Activated effector memory CD4-positive, alpha-beta T cell treated with anti-CD3 and anti-CD28 coated beads, Interleukin-2, amount 50 U/mL, for 16 hours (primary cell): ENCODE measurements at regions not wholly inside any gene's neighbourhood (a gene's known extent, or its start where the extent isn't known, plus 50 kb on each side); places are given as distances from the start of the nearest gene placed in this dataset.
"Not testable (repeated sequence)": the region's sequence is repeated elsewhere in the genome, so short reads cannot be mapped to it uniquely, and the experiment has no call there.

Source experiments
- DNase-seq: peaks from one replicate; pipeline ENCODE4 v3.0.0-alpha.2; 2020

- DNase-seq: no peak
Measured at GRCh38 chr14:86943391-86944365, 1049.3 kb downstream of the GALC start.

GRCh38 chr14:86942936-86943335 lies 1050.0 kb downstream of the GALC start:
- no peak for DNase-seq

GRCh38 chr14:86940106-86940505 lies 1052.9 kb downstream of the GALC start:
- no peak for DNase-seq

- no peak for DNase-seq
Measured at GRCh38 chr14:86938320-86938719, 1054.7 kb downstream of the GALC start.

- DNase-seq: no peak
Measured at GRCh38 chr14:86936556-86936955, 1056.4 kb downstream of the GALC start.

- no peak for DNase-seq
Measured at GRCh38 chr14:86935241-86935885, 1057.6 kb downstream of the GALC start.

- DNase-seq: no peak
Measured at GRCh38 chr14:86933958-86934595, 1058.9 kb downstream of the GALC start.

- DNase-seq: no peak
Measured at GRCh38 chr14:86933460-86933859, 1059.5 kb downstream of the GALC start.

- DNase-seq: no peak
Measured at GRCh38 chr14:86915406-86915805, 1077.6 kb downstream of the GALC start.

GRCh38 chr14:86912709-86913108 lies 1080.3 kb downstream of the GALC start:
- DNase-seq: no peak

- no peak for DNase-seq
Measured at GRCh38 chr14:86911486-86911885, 1081.5 kb downstream of the GALC start.

- DNase-seq: not testable (repeated sequence)
Measured at GRCh38 chr14:86905386-86905926, 1087.5 kb downstream of the GALC start.

GRCh38 chr14:86902176-86902950 lies 1090.6 kb downstream of the GALC start:
- no peak for DNase-seq

GRCh38 chr14:86897704-86898513 lies 1095.1 kb downstream of the GALC start:
- DNase-seq: no peak

GRCh38 chr14:86897224-86897623 lies 1095.8 kb downstream of the GALC start:
- no peak for DNase-seq

GRCh38 chr14:86896701-86897100 lies 1096.3 kb downstream of the GALC start:
- no peak for DNase-seq

- DNase-seq: no peak
Measured at GRCh38 chr14:86892152-86892956, 1100.6 kb downstream of the GALC start.

- DNase-seq: no peak
Measured at GRCh38 chr14:86885280-86885679, 1107.7 kb downstream of the GALC start.

GRCh38 chr14:86884498-86884897 lies 1108.5 kb downstream of the GALC start:
- DNase-seq: no peak

- no peak for DNase-seq
Measured at GRCh38 chr14:86882818-86883217, 1110.2 kb downstream of the GALC start.

- no peak for DNase-seq
Measured at GRCh38 chr14:86865934-86866333, 1127.0 kb downstream of the GALC start.
